Astrocyte (in vitro differentiated cells and primary cell): ENCODE measurements at regions not wholly inside any gene's neighbourhood (a gene's known extent, or its start where the extent isn't known, plus 50 kb on each side); places are given as distances from the start of the nearest gene placed in this dataset.

ENCODE experiments used
- DNase-seq: peaks from one replicate; pipeline ENCODE4 v3.0.0-alpha.2; 2010; ENCODE audit warnings: low read depth
- FAIRE-seq: peaks from 2 replicates; lab custom pipeline; 2011; peaks lifted over from hg19 to GRCh38; lab: Jason Lieb, UNC
- H2AFZ ChIP-seq: 2 replicates; pipeline ENCODE4 v1.6.0; 2012; ENCODE audit warnings: low read depth, low read length, inconsistent platforms
- H3K27ac ChIP-seq: 2 replicates; pipeline ENCODE4 v1.5.1; 2011; ENCODE audit warnings: low read depth, low read length, inconsistent platforms
- H3K27me3 ChIP-seq: 2 replicates; pipeline ENCODE4 v1.6.0; 2011; ENCODE audit warnings: low read length, inconsistent platforms; ENCODE audit not compliant: insufficient read depth
- H3K36me3 ChIP-seq: 2 replicates; pipeline ENCODE4 v1.5.1; 2011; ENCODE audit warnings: low read length, inconsistent platforms; ENCODE audit not compliant: insufficient read depth
- H3K4me1 ChIP-seq: 2 replicates; pipeline ENCODE4 v1.5.1; 2011; ENCODE audit warnings: low read length, inconsistent platforms; ENCODE audit not compliant: insufficient read depth
- H3K4me2 ChIP-seq: 2 replicates; pipeline ENCODE4 v1.6.0; 2012; ENCODE audit warnings: low read length, inconsistent platforms
- H3K4me3 ChIP-seq: 2 replicates; pipeline ENCODE4 v1.5.1; 2011; ENCODE audit warnings: low read depth, mild to moderate bottlenecking, low read length, inconsistent platforms; ENCODE audit not compliant: insufficient read depth
- H3K79me2 ChIP-seq: 2 replicates; pipeline ENCODE4 v1.6.0; 2012; ENCODE audit warnings: mild to moderate bottlenecking, low read length, inconsistent platforms; ENCODE audit not compliant: insufficient read depth
- H3K9ac ChIP-seq: 2 replicates; pipeline ENCODE4 v1.6.0; 2012; ENCODE audit warnings: mild to moderate bottlenecking, low read length, inconsistent platforms
- H3K9me3 ChIP-seq: 2 replicates; pipeline ENCODE4 v1.5.1; 2012; ENCODE audit warnings: low read depth, mild to moderate bottlenecking, low read length, inconsistent platforms; ENCODE audit not compliant: insufficient read depth
- H4K20me1 ChIP-seq: 2 replicates; pipeline ENCODE4 v1.6.0; 2012; ENCODE audit warnings: low read length, inconsistent platforms; ENCODE audit not compliant: insufficient read depth
- H3K27ac Mint-ChIP-seq: one replicate; pipeline ENCODE4 v1.8.0; 2021; ENCODE audit warnings: mild to moderate bottlenecking, mixed read lengths; ENCODE audit not compliant: unreplicated experiment
- H3K27me3 Mint-ChIP-seq: one replicate; pipeline ENCODE4 v1.8.0; 2021; ENCODE audit warnings: low read depth, mixed read lengths; ENCODE audit not compliant: unreplicated experiment
- H3K36me3 Mint-ChIP-seq: one replicate; pipeline ENCODE4 v1.8.0; 2021; ENCODE audit warnings: low read depth, mixed read lengths; ENCODE audit not compliant: unreplicated experiment
- H3K4me1 Mint-ChIP-seq: one replicate; pipeline ENCODE4 v1.8.0; 2021; ENCODE audit warnings: low read depth, mixed read lengths; ENCODE audit not compliant: unreplicated experiment
- H3K4me3 Mint-ChIP-seq: one replicate; pipeline ENCODE4 v1.8.0; 2021; ENCODE audit warnings: mild to moderate bottlenecking, moderate library complexity, mixed read lengths; ENCODE audit not compliant: unreplicated experiment
- H3K9me3 Mint-ChIP-seq: one replicate; pipeline ENCODE4 v1.8.0; 2021; ENCODE audit warnings: mild to moderate bottlenecking, mixed read lengths; ENCODE audit not compliant: unreplicated experiment
- CTCF ChIP-seq: IDR thresholded peaks from 2 replicates; pipeline ENCODE4 v1.5.1; 2011; ENCODE audit warnings: low read depth, mild to moderate bottlenecking, inconsistent platforms, low read length, moderate library complexity; ENCODE audit not compliant: insufficient read depth
- EZH2 ChIP-seq: IDR thresholded peaks from 2 replicates; pipeline ENCODE4 v1.6.1; 2012; ENCODE audit warnings: mild to moderate bottlenecking, low read length, inconsistent platforms; ENCODE audit not compliant: insufficient read depth

- DNase-seq (no peak), FAIRE-seq (no peak)
- Mint-ChIP-seq H3K27ac (no peak overlapping the region), H3K36me3 (no peaks in the 10 kb centered on the region), H3K27me3 (no peaks in the 10 kb centered on the region), H3K4me1 (no peaks in the 10 kb centered on the region), H3K9me3 (no peaks in the 10 kb centered on the region), H3K4me3 (no peak overlapping the region)
- Histone ChIP-seq H2AFZ (no peak overlapping the region), H3K4me3 (no peak overlapping the region), H3K9ac (no peak overlapping the region), H3K79me2 (no peaks in the 10 kb centered on the region), H4K20me1 (no peaks in the 10 kb centered on the region), H3K36me3 (no peaks in the 10 kb centered on the region), H3K27me3 (no peaks in the 10 kb centered on the region), H3K9me3 (peaks cover 2% of the 10 kb centered on the region), H3K27ac (no peak overlapping the region), H3K4me2 (no peak overlapping the region), H3K4me1 (no peaks in the 10 kb centered on the region)
- TF ChIP-seq EZH2 (no peak), CTCF (no peak)
These were observed 1716.8 kb downstream of the HACE1 start for GRCh38 chr6:103142902-103143301.

GRCh38 chr6:103140308-103141027 is 1719.3 kb downstream of the HACE1 start:
- no peak overlapping the region for H3K27ac ChIP-seq
- Mint-ChIP-seq H3K9me3 (no peaks in the 10 kb centered on the region), H3K27ac (no peak overlapping the region), H3K27me3 (no peaks in the 10 kb centered on the region), H3K4me1 (no peaks in the 10 kb centered on the region), H3K4me3 (no peak overlapping the region), H3K36me3 (no peaks in the 10 kb centered on the region)
- H3K9ac ChIP-seq = no peak overlapping the region
- H3K36me3 ChIP-seq = no peaks in the 10 kb centered on the region
- no peak for DNase-seq
- H4K20me1 ChIP-seq = no peaks in the 10 kb centered on the region
- no peaks in the 10 kb centered on the region for H3K4me1 ChIP-seq
- H2AFZ ChIP-seq = no peak overlapping the region
- no peaks in the 10 kb centered on the region for H3K27me3 ChIP-seq
- TF ChIP-seq CTCF (no peak), EZH2 (no peak)
- no peak overlapping the region for H3K4me3 ChIP-seq
- no peak for FAIRE-seq
- H3K4me2 ChIP-seq = no peak overlapping the region
- peaks cover 2% of the 10 kb centered on the region for H3K9me3 ChIP-seq
- H3K79me2 ChIP-seq = no peaks in the 10 kb centered on the region

DNA sequence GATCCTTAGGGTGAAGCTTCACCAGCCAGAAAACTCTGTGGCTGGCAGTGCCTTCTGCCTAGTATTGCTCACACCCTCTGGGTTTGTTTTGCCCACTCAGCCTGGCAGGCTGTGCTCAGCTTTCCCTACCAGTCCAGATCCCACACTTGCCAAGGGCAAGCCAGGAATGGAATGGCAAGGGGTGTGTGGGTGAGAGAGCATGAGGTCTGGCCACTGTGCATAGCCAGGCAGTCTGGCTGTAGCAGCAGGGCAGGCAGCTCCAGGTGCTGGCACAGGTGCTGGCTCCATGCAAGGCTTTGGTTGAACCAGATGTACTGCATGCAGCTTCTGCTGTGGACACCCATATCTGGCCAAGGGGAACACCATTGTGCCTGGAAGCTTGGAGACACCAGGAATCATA is 1720.3 kb downstream of the HACE1 start:
- H3K9me3 Mint-ChIP-seq = no peaks in the 10 kb centered on the region
- FAIRE-seq = no peak
- H2AFZ ChIP-seq = no peak overlapping the region
- no peak for TF ChIP-seq CTCF
- TF ChIP-seq EZH2 = no peak
- no peak overlapping the region for H3K27ac ChIP-seq
- no peaks in the 10 kb centered on the region for H3K27me3 ChIP-seq
- no peak overlapping the region for H3K9ac ChIP-seq
- H3K4me2 ChIP-seq = no peak overlapping the region
- no peak overlapping the region for H3K27ac Mint-ChIP-seq
- H3K4me3 Mint-ChIP-seq = no peak overlapping the region
- H3K9me3 ChIP-seq = peaks cover 2% of the 10 kb centered on the region
- no peaks in the 10 kb centered on the region for H3K36me3 Mint-ChIP-seq
- H3K4me1 Mint-ChIP-seq = no peaks in the 10 kb centered on the region
- H3K4me1 ChIP-seq = no peaks in the 10 kb centered on the region
- no peaks in the 10 kb centered on the region for H3K79me2 ChIP-seq
- no peaks in the 10 kb centered on the region for H4K20me1 ChIP-seq
- DNase-seq = no peak
- H3K4me3 ChIP-seq = no peak overlapping the region
- no peaks in the 10 kb centered on the region for H3K36me3 ChIP-seq
- H3K27me3 Mint-ChIP-seq = no peaks in the 10 kb centered on the region
